Vagina (tissue), 2 donors: ENCODE measurements at regions not wholly inside any gene's neighbourhood (a gene's known extent, or its start where the extent isn't known, plus 50 kb on each side); places are given as distances from the start of the nearest gene placed in this dataset.

Experiments used
- POLR2A ChIP-seq, 2 donors: fragments of 450-650 bp; IDR thresholded peaks; one replicate each; pipeline ENCODE4 v1.6.1; 2017; ENCODE audit warnings: antibody characterized with exemption in 2 of 2, mild to moderate bottlenecking in 2 of 2, moderate library complexity in 2 of 2
- TF ChIP-seq, protein P1 (sequence below), 3 experiments: fragments of 450-650 bp in 2 of 3; fragments of 200-600 bp in 1 of 3; sonication (generic) in 1 of 3; IDR thresholded peaks; one replicate each; pipeline ENCODE4 v1.5.1; 2017 to 2019; ENCODE audit warnings: antibody characterized with exemption in 3 of 3, mild to moderate bottlenecking in 2 of 3, moderate library complexity in 2 of 3

DNA sequence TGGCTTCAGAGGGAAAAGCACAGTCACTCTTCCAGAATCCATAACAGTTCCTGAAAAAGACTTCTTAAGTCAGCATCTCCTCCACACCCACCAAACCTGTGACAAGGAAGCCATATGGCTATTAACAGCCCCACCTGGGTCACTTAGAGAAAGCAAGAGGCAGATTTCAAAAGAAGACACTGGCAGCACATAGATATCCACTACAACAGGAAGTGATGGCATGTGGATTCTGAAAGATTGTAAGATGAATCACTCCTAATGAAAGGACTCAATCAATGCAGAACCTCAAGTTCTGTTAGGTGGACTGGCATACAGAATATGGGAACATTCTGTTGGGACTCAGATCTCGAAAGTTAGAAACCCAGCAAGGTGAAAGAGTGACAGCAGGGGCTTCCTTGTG, 365.9 kb downstream of the TGFB2 start:
- TF ChIP-seq, protein P1, sequence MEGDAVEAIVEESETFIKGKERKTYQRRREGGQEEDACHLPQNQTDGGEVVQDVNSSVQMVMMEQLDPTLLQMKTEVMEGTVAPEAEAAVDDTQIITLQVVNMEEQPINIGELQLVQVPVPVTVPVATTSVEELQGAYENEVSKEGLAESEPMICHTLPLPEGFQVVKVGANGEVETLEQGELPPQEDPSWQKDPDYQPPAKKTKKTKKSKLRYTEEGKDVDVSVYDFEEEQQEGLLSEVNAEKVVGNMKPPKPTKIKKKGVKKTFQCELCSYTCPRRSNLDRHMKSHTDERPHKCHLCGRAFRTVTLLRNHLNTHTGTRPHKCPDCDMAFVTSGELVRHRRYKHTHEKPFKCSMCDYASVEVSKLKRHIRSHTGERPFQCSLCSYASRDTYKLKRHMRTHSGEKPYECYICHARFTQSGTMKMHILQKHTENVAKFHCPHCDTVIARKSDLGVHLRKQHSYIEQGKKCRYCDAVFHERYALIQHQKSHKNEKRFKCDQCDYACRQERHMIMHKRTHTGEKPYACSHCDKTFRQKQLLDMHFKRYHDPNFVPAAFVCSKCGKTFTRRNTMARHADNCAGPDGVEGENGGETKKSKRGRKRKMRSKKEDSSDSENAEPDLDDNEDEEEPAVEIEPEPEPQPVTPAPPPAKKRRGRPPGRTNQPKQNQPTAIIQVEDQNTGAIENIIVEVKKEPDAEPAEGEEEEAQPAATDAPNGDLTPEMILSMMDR (IDR thresholded peaks at IDR 0.05), result no peak
- no peak for TF ChIP-seq POLR2A (IDR thresholded peaks at IDR 0.05)
